ENCODE measurements at regions not wholly inside any gene's neighbourhood (a gene's known extent, or its start where the extent isn't known, plus 50 kb on each side); places are given as distances from the start of the nearest gene placed in this dataset.

DNA sequence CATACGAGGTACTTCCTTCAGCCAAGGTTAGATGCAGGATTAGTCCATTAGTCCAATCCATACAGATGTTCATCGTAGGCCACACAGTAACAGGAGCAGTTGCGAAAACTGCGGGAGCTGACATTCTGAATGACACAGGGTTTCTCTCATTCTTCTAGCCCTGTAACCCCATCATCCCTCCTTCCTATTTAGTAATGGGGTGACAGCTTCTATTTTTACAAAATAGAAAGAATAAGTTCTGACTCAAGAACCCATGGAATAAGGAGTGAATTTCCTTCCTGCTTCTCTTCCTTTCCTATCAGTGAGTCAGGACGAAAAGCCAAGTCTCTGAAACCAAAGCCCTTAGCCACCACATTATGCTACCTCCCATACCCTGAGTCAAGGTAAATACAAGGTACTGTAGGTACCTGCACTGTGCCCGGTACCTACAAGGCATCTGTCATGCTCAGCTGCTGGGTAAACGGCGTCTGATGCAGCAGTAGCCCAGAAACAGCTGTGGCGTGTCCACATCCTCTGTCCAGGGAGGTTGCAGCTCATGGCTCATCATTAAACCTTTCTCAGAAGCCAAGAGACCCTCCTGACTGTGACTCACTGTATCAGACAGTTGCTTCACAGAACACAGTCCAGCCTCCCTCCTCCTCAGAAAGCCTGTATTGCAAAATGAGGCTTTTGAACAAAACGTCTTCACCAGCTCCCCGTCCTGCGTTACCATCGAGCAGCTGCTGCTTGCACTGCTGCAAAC, 84.2 kb downstream of the ESM1 start:
- TF ChIP-seq, protein P1, sequence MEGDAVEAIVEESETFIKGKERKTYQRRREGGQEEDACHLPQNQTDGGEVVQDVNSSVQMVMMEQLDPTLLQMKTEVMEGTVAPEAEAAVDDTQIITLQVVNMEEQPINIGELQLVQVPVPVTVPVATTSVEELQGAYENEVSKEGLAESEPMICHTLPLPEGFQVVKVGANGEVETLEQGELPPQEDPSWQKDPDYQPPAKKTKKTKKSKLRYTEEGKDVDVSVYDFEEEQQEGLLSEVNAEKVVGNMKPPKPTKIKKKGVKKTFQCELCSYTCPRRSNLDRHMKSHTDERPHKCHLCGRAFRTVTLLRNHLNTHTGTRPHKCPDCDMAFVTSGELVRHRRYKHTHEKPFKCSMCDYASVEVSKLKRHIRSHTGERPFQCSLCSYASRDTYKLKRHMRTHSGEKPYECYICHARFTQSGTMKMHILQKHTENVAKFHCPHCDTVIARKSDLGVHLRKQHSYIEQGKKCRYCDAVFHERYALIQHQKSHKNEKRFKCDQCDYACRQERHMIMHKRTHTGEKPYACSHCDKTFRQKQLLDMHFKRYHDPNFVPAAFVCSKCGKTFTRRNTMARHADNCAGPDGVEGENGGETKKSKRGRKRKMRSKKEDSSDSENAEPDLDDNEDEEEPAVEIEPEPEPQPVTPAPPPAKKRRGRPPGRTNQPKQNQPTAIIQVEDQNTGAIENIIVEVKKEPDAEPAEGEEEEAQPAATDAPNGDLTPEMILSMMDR (conservative IDR thresholded peaks at IDR 0.05; ENCODE audit: low read depth in 2 of 2) = no peak
- no peak for TF ChIP-seq EZH2phosphoT487 (IDR thresholded peaks at IDR 0.05; ENCODE audit: unreplicated experiment)

Measured in GM23338 (cell line).